ENCODE measurements at regions not wholly inside any gene's neighbourhood (a gene's known extent, or its start where the extent isn't known, plus 50 kb on each side); places are given as distances from the start of the nearest gene placed in this dataset.
"Not testable (repeated sequence)": the region's sequence is repeated elsewhere in the genome, so short reads cannot be mapped to it uniquely, and the experiment has no call there.

- peak; percentile 69 for DNase-seq (ENCODE audit: low read depth)
Measured at GRCh38 chr5:62223312-62223670, 82.7 kb upstream of the KIF2A start.

GRCh38 chr5:62224987-62225601 is 80.9 kb upstream of the KIF2A start:
- not testable (repeated sequence) for DNase-seq (ENCODE audit: low read depth)

DNA sequence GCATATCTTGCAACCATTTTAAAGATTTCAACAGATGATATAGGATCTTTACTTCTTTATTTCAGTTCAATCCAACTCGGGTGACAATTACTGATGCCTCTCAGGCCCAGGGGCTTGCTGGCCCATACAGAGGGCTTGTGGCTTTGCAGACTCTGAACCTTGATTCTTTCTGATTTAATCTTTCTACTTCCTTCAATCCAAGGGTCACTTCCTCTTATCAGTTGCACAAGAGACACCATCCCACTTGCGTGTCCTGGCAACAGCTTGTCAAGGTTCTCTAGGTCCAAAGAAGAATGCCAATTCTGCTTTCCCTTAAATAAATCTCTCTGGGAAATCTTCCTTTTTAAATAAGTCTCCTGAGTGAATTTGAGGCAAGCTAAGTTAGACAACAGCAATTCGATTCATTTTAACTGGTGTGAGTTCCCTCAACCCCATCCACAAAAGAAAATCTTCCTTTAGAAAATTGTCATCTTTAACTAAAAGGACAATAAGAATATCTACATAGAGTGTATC is 75.1 kb upstream of the KIF2A start:
- not testable (repeated sequence) for DNase-seq (ENCODE audit: low read depth)

DNA sequence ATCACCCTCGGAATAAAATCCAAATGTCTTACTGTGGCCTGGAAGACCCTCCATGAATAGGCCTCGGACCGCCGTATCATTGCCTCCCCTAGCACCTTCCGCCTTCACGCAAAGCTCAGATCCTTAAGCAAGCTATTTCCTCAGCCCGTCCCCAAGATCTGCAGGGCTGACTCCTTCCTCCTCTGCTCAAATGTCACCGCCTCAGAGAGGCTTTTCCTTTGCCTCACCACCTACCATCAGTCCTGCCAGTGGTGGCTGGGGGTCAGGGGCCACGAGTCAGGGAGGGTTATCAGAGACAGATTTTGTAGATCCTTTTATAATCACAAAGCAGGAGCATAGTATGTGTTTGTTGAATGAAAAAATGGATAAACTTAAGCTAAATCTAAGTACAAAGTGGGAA is 74.4 kb upstream of the KIF2A start:
- DNase-seq (ENCODE audit: low read depth) = no peak

DNA sequence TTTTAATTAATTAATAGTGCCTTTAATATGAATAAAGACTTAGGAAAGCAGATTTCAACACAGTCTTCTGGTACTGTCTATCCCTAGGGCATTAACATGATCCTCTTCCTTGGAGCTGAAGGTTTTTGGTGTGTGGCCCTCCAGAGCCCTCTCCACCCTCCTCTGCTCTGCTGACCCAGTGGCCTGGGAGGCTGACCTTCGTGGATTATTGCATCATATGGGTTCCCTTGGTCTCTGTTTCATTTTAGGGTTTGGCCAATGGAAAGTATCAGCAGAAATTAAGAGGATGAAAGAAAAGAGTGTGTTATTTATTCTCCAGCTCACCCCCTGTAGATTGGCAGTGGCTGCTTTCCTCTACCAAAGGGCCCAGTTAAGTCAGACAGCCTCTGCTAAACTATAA is 73.8 kb upstream of the KIF2A start:
- DNase-seq (ENCODE audit: low read depth) = not testable (repeated sequence)

DNA sequence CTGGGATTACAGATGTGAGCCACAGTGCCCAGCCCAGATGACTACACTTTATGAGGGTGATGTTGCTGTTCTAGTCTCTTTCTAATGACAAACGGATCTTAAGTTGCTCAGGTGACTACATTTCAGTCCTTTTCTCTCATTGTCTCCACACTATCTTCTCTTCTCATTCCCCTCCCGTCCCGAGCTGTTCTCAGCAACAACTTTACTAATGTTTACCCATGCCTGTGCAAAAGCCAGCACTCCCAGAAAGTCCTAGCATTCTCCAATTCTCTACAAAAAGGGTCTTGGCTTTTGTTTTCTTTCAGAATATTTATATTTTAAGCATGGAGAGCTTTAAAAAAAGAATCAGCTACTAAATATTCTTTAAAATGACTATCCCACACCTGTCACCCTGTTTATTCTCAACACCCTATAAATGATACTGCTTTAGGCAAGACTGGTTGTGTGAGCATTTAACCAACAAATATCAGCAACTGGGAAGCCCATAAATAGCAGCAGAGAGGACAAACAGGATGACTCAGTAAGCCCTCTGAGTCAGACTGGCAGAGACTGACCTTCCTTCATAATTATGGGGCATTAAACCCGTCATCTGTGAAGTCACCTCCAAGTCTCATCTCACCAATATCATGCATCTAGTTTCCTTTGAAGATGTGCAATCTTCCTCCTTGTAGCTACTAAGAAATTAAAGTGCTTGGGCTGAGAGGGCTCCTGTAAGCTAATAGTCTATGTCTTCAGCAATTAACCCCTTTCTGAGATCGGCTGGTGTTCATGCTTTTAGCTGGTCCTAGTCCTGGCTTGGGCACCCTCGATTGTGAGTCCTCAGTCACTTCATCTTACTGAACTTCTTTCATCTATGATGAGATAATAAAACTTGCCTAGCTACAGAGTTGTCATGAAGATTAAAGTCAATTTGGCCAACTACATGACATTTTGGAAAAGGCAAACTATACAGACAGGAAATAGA is 72.6 kb upstream of the KIF2A start:
- DNase-seq (ENCODE audit: low read depth) = not testable (repeated sequence)

DNA sequence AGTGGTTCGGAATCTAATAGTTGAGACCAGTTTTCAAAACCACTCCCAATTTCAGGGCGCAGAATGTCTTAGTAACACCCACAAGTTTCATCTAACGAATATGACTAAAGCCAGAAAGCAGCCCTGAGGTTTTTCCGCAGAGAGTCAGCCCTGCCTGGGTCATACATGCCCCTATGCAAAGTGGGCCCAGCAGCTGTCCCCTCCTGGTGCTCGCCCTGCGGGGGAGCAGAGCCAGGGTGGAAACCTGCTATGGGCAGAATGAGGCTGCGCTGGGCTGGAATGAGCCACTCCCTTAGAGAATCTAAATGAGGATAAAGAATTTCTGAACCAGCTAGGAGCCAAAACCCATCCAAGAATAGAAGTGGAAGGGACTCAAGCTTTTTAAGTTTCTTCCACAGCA is 69.4 kb upstream of the KIF2A start:
- DNase-seq (ENCODE audit: low read depth) = not testable (repeated sequence)

DNA sequence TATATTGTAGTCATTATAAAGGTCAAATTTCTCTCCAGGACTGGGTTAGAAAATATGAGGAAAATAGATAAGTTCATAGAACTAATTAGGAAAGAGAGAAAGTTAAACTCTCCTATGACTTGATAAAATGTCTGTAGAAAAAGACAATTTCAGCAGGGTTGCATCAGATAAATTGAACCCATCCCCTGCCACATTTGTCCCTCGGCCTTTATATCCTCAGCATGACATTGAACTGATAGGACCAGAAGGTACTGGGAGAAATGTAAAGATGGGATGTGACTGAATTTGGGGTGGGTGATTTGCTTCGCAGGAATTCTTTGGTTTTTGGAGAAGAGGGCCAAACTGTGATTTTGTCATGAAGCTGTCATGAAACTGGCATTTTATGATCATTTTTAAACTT is 68.1 kb upstream of the KIF2A start:
- not testable (repeated sequence) for DNase-seq (ENCODE audit: low read depth)

DNA sequence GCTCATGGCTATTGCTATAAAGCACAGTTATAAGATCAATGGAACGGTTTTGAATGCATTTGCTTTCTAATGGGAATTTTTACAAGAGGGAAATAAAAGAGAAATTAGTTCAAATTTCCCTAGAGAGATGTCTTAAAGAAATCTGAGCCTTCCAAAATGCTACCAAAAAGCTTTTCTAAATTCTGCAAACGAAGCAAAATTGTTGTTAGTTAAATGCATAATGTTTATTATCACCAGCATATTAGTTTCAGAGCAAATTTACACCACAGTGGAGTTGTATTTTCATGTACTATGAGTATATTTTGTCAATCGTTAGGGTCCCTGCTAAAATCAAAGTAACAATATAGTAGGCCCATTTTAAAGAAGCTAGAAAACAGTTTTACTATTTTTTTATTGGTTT is 67.4 kb upstream of the KIF2A start:
- DNase-seq (ENCODE audit: low read depth) = not testable (repeated sequence)

DNA sequence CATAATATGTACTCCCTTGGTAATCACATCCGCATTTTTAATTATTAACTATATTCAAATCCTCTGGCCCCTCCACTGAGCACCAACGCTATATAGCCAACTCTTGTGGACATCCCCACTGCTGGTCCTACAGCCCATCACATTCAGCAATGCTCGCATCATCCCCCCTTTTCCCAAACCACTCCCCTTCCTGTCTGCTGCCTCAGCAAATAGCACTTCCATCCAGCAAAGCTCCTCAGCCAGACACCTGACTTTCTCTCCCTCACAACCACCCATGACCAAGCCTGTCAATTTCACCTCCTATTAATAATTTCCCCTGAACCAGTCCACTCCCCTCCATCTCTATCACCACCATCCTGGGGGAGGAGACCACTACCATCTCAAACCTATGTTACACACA is 65.5 kb upstream of the KIF2A start:
- not testable (repeated sequence) for DNase-seq (ENCODE audit: low read depth)

- DNase-seq (ENCODE audit: low read depth) = not testable (repeated sequence)
Measured at GRCh38 chr5:62242000-62242399, 64.0 kb upstream of the KIF2A start.

- not testable (repeated sequence) for DNase-seq (ENCODE audit: low read depth)
Measured at GRCh38 chr5:62243046-62243445, 63.0 kb upstream of the KIF2A start.

DNA sequence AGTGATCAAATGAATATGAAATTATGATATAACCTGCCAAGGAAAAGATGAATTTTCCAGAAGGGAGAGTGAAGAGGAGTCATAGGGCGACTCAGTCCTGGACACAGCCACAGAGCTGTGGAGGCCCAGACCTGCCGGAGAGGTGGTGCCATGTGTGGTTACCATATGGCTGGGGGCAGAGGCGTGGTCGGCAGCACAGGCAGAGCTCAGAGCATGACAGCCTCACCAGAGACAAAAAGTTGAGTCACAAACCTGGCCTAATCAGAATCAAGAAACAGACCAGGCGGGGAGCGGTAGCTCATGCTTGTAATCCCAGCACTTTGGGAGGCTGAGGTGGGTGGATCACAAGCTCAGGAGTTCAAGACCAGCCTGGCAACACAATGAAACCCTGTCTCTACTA is 57.8 kb upstream of the KIF2A start:
- not testable (repeated sequence) for DNase-seq (ENCODE audit: low read depth)

- DNase-seq (ENCODE audit: low read depth) = not testable (repeated sequence)
Measured at GRCh38 chr5:62250085-62250484, 55.9 kb upstream of the KIF2A start.

GRCh38 chr5:62250919-62251318 is 55.1 kb upstream of the KIF2A start:
- DNase-seq (ENCODE audit: low read depth) = not testable (repeated sequence)

DNA sequence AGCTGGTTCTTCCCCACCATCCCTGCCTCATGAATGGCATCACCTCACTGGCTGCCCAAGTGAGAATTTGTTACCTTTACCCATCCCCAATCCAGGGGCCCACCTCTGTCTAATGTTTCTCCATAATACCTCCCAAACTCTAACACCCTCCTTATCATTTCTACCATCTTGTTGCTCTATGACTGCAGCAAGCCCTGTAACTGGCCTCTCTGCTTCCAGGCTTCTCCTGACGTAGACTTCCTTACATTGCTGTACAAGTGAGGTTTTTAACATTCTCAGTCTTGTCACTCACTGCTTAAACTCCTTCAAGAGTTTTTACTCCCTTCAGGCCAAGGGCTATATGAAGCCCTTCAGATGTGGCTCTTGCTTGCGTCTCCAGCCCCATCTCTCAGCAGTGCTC is 53.5 kb upstream of the KIF2A start:
- not testable (repeated sequence) for DNase-seq (ENCODE audit: low read depth)

- DNase-seq (ENCODE audit: low read depth) = not testable (repeated sequence)
Measured at GRCh38 chr5:62255551-62255950, 50.5 kb upstream of the KIF2A start.

DNA sequence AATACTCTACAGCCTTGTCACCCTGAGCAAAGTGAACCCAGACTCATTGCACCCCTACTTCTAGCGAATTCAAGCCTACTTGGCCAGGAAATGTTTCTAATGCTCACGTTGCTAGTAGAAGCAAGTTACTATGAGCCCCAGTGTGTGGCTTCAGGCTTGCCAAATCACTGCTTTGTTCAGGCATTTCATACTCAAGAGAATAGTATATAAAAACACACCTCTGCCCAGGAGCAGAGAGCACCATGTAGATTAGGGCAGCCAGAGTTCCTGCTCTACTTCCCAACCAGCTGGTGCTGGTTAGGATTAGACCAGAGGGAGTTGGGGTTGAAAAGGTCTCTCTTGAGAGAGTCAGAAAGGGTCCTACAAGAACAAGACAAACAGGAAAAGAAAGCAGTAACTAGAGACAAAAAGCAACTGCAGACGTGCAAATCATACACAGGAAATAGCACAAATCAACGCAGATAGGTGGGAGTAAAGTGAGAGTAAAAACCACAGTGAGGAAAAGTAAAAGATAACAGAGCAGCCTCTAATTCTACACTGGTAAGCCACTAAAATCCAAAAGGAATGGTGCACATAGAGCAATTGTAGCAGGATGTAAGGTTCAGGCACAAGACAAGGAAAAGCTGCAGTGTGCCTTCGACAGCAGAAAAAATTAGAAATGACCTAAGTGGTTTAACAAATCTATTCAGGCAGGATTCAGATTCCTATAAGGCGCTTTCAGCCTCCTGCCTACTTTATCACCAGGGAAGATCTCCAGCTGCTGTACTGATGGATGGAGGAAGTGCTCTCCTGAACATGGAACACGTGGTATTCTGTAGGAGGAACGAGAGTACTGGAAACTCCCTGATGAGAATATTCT is 49.6 kb upstream of the KIF2A start:
- DNase-seq (ENCODE audit: low read depth) = no peak

Data from stimulated activated CD4-positive, alpha-beta T cell treated with anti-CD3 and anti-CD28 coated beads, Interleukin-2, amount 100 ng/mL, for 4 hours (primary cell).